Astrocyte (in vitro differentiated cells and primary cell): ENCODE measurements at regions not wholly inside any gene's neighbourhood (a gene's known extent, or its start where the extent isn't known, plus 50 kb on each side); places are given as distances from the start of the nearest gene placed in this dataset.
"Not testable (repeated sequence)": the region's sequence is repeated elsewhere in the genome, so short reads cannot be mapped to it uniquely, and the experiment has no call there.

Source experiments
- EZH2 ChIP-seq: IDR thresholded peaks from 2 replicates; pipeline ENCODE4 v1.6.1; 2012; ENCODE audit warnings: mild to moderate bottlenecking, low read length, inconsistent platforms; ENCODE audit not compliant: insufficient read depth
- TF ChIP-seq, protein P1 (sequence below): IDR thresholded peaks from 2 replicates; pipeline ENCODE4 v1.5.1; 2011; ENCODE audit warnings: low read depth, mild to moderate bottlenecking, inconsistent platforms, low read length, moderate library complexity; ENCODE audit not compliant: insufficient read depth

- TF ChIP-seq, protein P1, sequence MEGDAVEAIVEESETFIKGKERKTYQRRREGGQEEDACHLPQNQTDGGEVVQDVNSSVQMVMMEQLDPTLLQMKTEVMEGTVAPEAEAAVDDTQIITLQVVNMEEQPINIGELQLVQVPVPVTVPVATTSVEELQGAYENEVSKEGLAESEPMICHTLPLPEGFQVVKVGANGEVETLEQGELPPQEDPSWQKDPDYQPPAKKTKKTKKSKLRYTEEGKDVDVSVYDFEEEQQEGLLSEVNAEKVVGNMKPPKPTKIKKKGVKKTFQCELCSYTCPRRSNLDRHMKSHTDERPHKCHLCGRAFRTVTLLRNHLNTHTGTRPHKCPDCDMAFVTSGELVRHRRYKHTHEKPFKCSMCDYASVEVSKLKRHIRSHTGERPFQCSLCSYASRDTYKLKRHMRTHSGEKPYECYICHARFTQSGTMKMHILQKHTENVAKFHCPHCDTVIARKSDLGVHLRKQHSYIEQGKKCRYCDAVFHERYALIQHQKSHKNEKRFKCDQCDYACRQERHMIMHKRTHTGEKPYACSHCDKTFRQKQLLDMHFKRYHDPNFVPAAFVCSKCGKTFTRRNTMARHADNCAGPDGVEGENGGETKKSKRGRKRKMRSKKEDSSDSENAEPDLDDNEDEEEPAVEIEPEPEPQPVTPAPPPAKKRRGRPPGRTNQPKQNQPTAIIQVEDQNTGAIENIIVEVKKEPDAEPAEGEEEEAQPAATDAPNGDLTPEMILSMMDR = not testable (repeated sequence)
- not testable (repeated sequence) for TF ChIP-seq EZH2
These were observed 118.9 kb downstream of the ZNF486 start for GRCh38 chr19:20285876-20286275.
